GM18861 (cell line): ENCODE measurements at regions not wholly inside any gene's neighbourhood (a gene's known extent, or its start where the extent isn't known, plus 50 kb on each side); places are given as distances from the start of the nearest gene placed in this dataset.

ENCODE experiments used
- ATAC-seq: cut with Tn5 transposase; IDR thresholded peaks from one replicate; pipeline ENCODE4 v1.9.1; 2021; ENCODE audit not compliant: unreplicated experiment

DNA sequence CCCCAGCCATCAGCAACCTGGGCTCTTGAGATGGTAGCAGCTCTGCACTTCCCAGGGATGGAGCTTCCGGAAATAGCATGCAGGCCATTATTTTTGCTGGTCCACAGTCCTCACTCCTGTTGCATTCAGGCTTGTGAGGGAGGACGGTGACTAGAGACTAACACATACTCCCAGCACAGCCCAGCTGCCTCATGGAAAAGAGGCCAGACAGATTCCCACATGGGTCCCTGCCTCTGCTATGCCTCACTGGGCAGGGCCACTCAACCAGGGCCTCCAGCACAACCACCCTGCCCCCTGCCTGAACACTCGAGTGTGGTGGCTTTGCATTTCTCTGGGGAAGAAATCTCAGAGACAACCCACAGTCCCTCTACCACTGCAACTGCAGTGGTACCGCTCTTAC, 1195.1 kb downstream of the PCDH18 start:
- no peak for ATAC-seq

DNA sequence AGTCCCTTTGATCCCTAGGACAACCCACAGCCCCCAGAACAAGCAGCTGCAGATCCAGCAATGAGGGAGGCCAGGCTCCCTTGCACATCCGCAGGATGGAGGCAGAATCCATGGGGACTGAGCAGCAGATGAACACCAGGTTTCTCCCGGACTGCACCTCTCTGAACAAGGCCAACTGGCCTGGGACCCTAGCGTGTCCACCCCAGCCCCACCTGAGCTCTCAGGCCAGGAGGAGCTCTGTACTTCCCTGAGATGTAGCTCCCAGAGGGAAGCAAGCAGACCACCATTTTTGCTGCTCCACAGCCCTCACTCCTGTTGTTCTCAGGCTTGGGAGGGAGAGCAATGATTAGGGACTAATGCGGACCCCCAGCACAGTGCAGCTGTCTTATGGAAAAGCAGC, 1195.8 kb downstream of the PCDH18 start:
- ATAC-seq: no peak

DNA sequence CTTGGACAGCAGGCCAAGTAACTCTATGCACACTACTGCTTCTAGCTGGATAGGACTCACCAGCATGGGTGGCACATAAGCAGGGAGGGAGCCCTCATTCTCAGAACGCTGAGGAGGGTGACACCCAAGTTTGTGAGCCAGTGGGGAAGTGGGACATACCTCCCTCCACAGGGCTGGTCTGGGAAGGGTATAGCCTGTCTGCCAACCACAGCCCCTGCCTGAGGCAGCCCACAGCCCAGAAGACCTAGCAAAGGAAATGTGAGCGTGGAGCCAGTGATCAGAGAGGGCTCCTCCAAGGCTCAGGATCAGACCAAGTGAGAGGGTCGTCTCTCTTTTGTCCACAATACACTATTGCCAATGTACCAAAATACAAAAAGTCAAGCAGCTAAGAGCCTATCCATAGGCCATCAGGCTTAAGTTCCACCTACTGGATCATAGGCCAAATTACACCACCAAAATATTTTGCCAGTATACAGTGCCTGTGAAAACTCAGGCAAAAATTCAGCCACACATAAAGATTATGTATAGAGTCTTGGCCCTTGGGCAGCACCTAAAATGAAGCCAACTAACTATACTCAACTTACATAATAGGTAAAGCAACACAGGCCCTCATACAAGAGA, 1203.1 kb downstream of the PCDH18 start:
- no peak for ATAC-seq

DNA sequence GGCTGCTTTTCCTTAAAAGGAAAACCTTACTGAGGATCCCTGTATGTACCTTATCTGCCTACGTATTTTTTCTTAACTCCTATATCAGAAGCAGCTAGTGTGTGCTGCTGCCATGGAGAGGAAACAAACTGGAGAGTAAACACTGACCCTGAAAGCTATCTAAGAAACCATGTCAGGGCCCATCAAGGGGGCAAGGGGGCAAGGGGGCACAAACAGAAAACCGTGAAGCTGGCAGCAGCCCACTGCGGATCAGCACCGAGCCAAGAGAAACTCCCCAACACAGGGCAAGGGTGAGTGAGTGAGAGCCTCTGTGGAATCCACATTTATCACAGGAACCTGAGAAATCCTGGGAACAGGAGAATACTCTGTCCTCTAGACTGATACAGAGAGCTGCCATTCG, 1204.2 kb downstream of the PCDH18 start:
- ATAC-seq: no peak

DNA sequence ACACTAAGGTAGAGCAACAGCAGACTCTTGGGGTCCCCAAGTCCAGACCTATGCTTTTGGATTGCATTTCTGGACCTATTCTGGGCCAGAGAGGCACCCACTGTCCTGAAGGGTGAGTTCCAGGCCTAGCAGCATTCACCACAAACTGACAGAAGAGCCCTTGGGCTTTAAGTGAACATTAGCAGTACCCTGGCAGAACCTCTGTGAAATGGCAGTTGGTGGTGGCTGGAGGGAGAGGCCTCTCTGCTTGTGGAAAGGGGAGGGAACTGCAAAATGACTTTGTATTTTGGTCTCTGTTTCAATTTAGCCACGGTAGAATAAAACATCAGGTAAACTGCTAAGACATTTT, 1211.9 kb downstream of the PCDH18 start:
- ATAC-seq: no peak

DNA sequence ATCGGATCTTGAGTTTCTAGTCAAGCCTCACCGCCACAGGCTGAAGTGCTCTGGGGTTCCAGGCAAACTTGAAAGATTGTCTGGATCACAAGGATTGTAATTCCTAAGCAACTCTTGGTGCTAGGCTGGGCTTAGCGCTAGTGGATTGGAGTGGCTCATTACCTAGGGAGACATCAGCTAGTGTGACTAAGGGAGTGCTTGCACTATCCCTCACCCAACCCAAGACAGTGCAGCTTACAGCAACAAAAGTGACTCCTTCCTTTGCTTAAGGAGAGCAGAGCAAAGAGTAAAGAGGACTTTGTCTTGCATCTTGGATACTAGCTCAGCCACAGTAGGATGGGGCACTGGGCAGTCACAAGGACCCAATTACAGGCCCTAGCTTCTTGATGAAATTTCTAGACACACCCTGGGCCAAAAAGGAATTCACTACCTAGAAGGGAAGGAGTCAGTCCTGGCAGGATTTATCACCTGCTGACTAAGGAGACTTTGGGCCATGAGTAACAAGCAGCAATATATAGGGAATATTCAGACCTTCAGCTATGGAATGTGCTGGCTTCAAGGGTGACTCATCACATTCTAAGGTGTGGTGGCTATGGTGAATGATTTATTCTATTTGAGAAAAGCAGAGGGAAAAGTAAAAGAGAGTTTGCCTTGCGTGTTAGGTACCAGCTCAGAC, 1212.4 kb downstream of the PCDH18 start:
- ATAC-seq: no peak

DNA sequence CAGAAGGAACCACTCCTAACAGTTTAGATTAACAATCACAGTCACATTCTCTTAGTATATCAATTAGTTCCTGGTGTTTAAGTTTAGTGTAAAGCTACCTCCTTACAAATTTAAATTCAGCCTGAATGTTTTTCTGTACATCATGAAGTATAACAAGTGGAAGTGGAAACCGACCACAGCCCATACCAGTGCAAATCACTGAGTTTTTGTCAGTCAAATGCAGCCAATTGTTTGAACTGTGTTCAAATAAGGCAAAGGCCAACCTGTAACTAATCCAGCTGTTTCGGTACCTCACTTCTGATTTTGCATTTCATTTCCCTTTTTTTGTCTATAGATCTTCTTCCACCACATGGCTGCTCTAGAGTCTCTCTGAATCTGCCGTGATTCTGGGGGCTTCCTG, 1215.3 kb downstream of the PCDH18 start:
- no peak for ATAC-seq

DNA sequence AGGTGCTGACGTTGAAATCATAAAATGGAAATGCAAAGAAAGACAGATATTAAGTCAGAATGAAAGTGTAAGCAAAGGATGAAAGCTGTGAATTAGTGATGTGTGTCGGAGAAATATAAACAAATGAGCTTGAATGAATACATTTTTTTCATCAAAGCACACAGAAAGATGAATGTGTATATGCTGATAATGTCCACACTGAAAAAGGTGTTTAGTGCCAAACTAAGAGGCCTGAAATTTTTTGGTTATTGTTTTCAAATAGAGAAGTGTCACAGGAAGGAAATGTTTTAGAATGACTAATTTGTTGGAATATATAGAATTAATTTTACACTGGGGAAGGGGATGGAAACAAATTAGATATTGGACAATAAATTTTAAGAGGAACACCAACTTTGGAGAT, 1217.6 kb downstream of the PCDH18 start:
- ATAC-seq: no peak

DNA sequence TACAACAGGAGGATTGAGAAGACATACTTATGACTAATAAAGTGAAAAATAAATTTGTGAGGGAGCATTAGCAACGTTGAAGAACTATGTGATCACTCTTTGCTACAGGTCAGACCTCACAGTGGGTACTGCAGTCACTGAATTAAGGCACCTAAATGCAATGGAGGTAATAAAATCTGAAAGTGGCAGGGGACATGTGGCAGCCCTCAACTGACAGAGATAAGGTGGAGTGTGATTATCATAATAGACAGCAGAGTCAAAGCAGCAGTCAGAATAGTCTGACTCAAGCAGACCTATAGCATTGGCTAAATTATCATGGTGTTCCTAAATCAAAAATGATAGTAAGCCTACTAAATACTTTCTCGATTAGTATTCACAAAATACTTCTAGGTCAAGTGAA, 1220.5 kb downstream of the PCDH18 start:
- ATAC-seq: no peak

DNA sequence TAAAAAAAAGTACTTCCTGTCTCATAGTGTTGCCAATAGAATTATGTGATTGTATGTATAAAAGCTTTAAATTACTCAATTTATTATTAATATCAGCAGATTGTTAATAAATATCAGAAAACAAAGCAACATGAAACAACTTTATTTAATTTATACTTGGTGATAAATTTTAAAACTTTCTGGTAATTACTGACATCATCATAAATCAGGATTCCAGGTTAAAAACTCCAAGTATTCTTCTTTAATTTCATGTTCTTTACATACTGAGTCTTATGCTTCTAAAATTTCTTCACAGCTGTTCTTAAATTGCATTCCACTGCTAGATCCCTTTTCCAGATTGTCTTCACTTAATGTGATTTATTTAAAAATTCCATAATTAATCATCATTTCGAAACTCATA, 1224.5 kb downstream of the PCDH18 start:
- ATAC-seq: no peak

DNA sequence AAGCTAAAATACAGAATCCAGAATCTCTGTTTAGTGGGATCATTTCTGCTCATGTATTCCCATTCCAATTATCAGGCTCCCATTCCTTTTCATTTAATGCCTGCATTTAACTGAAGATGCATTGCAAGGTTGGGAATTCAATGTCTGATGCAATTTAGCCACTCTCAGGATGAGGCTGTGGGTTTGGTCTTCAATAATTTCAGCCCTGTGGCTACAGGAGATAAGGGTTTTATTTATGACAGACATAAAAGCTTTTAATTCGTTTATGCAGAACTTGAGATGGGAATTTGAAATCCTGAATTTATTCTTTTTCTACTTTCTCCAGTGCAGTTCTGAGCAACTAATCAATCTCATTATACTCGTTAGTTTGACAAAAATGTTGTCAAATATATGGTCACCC, 1225.9 kb downstream of the PCDH18 start:
- no peak for ATAC-seq

DNA sequence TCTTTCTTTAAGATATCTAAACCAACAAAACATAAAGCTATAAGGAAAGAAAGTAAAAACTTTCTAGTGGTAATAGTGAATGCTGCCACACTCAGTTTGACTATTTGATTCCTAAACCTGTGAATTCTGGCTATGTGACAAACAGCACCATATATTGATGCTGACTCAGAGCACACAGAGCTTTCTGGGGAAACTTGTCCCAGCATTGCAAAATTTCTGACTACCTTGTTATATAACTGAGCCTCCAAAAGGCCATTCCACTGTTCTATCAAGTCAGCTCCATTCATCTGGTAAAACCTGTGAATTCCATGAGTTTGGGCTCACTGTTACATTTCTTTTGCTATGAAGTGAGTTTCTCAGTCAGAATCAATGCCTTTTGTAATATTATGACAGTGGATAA, 1229.7 kb downstream of the PCDH18 start:
- no peak for ATAC-seq

DNA sequence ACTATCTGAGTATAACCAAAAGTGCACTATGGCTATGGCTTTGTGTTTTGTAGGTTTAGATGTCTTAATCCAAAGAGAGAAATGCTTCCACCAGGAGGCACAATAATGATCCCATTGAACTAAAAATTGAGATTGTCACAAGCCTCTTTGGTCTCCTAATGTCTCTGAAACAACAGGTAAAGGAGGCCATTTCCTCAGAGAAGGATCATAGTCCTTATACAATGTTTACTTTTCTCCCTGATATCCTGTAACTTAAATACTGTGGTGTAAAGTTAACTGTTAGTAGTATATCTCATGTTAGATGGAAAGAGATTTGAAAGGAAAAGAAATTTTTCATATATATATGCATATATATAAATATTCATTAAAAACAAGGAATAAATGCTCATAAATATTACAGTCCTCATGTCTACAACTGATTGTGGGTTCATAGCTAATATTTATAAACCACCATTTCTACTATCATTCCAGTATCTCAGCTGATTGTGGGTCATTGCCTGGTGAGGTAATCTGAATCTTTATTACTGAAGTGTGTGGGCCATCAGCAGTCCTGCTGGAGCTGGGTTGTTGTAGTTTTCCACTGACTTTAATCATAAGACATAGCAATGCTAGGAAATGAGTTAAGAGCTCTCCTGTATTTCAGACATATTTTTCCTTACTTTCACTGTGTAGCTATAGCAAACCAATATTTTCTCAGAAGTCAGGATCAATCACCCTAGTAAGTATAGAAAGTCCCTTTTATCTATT, 1230.4 kb downstream of the PCDH18 start:
- no peak for ATAC-seq

DNA sequence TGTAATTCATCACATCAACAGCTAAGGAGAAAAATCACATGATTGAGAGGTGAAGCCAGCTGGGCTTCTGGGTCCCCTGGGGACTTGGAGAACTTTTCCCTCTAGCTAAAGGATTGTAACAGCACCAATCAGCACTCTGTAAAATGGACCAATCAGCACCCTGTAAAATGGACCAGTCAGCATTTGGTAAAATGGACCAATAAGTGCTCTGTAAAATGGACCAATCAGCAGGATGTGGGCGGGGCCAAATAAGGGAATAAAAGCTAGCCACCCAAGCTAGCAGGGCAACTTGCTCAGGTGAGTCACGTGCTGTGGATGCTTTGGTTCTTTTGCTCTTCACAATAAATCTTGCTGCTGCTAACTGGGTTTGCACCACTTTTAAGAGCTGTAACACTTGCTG, 1248.3 kb downstream of the PCDH18 start:
- no peak for ATAC-seq

DNA sequence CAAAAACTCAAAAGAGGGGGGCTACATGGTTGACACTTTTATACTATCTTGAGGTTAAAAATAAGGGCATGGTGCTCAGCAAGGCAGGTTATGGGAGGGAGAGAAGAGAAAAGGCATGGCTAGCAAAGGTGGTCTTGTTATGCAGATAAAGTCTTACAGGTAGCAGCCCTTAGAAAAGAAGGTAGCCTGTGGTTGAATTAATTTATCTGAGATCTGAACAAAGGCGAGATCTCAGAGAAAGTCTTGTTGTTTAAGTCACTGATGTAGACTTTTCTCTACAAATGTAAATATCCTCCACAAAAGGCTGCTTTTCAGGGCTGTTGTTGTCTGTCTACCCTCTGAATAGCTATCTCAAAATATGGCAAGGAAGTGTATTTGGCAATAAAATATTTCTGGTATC, 1250.4 kb downstream of the PCDH18 start:
- ATAC-seq: no peak

DNA sequence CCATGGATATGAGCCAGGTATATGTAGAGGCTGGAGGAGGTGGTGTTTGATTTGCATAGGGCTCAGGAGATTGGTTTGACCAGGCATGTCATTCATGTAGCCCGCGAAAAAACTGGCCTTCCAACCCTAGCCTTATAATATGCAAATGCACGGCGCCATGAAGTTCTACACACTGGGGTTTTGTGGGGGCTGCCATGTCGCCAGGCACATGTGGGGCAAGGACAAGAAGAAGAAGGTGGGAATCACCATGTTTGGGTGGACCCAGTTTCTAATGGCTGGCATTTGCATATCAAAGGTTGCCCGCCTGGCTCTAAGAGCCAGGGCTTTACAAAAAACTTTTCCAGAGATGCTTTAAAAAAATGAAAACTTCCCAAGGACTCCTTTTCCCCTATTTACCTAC, 1251.0 kb downstream of the PCDH18 start:
- ATAC-seq: no peak

DNA sequence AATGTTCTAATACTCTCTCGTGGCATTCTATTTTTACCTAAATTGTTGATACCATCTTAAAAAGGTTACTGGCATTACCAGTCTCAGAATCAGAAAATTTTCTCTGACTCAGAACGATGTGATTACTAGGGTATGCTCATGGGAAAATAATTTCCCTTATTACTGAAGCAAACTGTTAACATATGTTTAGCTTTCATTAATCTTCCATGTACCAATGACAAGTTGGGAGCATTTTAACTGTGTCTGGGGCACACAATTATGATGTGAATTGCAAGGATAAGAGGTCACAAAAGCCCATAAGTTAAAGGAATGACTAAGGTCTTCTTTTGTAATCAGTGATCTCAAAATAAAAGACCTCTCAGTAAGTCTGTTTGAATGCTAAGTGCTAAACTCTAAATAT, 1254.6 kb downstream of the PCDH18 start:
- ATAC-seq: no peak

DNA sequence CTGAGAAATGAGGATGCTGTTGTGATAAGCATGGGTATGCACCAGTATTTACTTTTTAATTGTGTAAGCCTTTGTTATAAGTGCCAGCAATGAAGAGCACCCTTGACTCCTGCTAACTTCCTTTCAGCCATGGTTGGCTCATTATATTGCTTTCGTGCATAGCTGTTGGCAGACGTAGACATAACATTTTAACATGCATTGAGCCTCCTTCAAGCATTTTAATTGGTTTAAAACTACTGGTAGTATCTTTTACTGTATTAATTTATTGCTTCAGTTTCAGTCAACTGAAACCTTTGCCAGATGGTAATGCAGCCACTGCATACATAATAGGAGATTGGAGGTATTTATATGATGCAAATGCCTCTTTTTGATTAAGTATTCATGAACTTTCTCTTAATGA, 1285.4 kb downstream of the PCDH18 start:
- ATAC-seq: no peak

DNA sequence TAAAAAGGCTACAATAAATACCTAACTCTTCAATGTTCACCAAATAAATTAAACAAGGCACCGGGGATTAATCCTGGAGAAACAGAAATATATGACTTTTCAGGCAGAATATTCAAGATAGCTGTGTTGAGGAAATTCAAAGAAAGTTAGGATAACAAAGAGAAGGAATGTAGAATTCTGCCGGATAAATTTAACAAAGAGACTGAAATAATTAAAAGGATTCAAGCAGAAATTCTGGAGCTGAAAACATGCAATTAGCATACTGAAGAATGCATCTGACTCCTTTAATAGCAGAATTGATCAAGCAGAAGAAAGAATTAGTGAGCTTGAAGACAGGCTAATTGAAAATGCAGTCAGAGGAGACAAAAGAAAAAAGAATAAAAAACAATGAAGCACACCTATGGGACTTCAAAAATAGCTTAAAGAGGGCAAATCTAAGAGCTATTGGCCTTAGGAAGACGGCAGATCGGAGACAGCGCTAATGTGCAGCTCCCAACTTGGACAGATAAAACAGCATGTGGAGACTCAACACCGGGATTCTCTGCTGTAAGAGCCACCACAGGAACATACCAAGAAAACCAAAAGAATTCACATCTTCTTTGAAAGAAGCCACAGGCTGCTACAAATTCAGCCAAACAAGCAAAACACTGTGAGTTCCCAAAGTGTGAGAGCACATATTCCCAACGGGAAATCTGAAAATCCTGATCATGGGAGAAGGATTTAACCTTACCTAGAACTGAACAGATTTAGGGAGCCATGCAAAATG, 1290.9 kb downstream of the PCDH18 start:
- ATAC-seq: no peak

DNA sequence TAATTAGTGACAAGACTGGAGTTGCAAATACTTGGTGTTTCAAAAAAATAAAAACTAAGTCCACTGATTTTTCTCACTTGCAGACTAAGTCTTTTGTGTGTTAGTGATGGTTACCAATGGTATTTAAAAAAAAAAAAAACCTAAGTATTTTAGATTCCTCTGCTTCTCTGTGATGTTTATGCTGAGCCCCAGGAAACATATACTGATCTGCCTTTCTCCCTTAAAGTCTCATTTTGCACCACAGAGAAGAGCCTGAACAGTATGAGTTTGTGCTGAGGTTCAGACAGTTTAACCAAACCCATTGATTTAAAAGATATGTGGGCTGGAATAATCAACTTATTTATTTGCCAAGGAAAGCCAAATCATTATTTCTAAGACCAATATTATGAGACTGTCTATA, 1305.0 kb downstream of the PCDH18 start:
- no peak for ATAC-seq

DNA sequence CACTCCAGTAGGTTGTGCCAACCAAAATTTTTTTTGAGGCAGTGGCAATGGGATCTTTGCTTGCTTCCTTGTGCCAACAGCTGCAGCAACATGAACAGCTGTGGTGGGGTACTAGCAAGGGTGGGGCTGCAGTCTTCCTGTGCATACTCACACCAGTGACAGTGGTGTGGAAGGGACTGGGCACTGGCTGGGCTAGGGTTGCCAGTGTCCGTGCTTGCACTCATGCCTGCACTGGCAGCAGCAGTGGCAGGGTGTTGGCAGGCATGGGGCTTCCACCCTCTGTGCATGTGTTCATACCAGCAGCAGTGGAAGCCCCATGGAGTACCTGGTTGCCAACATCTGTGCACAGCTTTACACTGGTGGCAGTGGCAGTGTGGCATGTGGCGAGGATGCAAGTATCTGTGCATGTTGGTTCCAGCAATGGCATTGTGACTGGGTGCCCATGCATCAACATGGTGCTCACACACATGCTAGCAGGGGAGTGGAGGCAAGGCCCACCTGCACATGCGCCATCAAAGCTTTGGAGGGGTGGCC, 1312.6 kb downstream of the PCDH18 start:
- ATAC-seq: no peak

DNA sequence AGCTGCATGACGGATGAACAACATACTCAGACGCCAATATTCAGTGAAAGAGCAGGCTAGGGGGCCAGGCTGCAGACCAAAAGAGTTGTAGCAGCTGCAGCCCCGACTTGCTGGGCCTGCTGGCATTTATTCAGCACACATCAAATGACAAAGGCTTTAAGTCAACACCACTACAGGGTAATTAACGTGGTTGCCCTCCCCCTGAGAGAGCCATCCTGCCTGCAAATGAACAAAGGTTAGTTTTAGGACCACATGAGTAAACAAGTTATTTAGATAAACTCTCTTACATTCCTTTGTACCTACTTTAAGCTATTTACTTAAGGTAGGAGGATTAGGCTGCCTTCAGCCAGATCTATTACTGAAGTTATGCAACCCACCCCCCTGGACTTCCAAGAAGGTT, 1329.1 kb downstream of the PCDH18 start:
- ATAC-seq: no peak
